ENCODE measurements at regions not wholly inside any gene's neighbourhood (a gene's known extent, or its start where the extent isn't known, plus 50 kb on each side); places are given as distances from the start of the nearest gene placed in this dataset.

DNA sequence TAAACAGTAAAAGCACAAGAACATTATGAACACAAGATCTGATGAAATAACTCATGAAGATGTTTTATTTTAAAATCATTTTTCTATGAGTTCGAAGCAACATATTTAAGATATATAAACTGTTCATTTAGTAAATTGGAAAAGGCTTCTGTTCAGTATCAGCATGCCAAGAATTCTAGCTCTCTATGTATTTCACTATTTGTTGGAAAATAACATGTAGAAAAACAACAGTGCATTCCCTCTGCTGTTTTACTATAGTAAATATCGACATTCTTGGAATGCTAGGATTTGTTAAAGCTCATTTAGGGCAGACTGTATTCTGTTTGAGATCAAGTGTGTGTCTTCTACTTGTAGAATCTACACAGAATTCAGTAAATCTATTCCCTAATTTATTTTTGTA, 750.2 kb downstream of the CCDC85A start:
- TF ChIP-seq FOXP2 (optimal IDR thresholded peaks at IDR 0.05; ENCODE audit: control extremely low read depth, extremely low read length, insufficient read depth) (no peak), EZH2 (IDR thresholded peaks at IDR 0.05) (no peak)
